Trophoblast cell (in vitro differentiated cells and primary cell): ENCODE measurements at regions not wholly inside any gene's neighbourhood (a gene's known extent, or its start where the extent isn't known, plus 50 kb on each side); places are given as distances from the start of the nearest gene placed in this dataset.

ENCODE experiments used
- DNase-seq, 2 donors: peaks; one replicate each; pipeline ENCODE4 v3.0.0-alpha.2; 2016
- H2AFZ ChIP-seq: 2 replicates; pipeline ENCODE4 v1.6.1; 2013; ENCODE audit warnings: low read length, moderate library complexity, mild to moderate bottlenecking; ENCODE audit not compliant: insufficient read depth, poor library complexity
- H2AK5ac ChIP-seq: 2 replicates; pipeline ENCODE4 v1.6.1; 2013; ENCODE audit warnings: mild to moderate bottlenecking, low read length
- H2BK120ac ChIP-seq: 2 replicates; pipeline ENCODE4 v1.6.1; 2013; ENCODE audit warnings: low read length, mild to moderate bottlenecking, moderate library complexity; ENCODE audit not compliant: insufficient read depth, poor library complexity
- H2BK12ac ChIP-seq: 2 replicates; pipeline ENCODE4 v1.6.1; 2013; ENCODE audit warnings: mild to moderate bottlenecking, low read length, moderate library complexity
- H2BK5ac ChIP-seq: 2 replicates; pipeline ENCODE4 v1.6.1; 2013; ENCODE audit warnings: low read length, low read depth, moderate library complexity, mild to moderate bottlenecking; ENCODE audit not compliant: poor library complexity
- H3K14ac ChIP-seq: 2 replicates; pipeline ENCODE4 v1.6.1; 2013; ENCODE audit warnings: mild to moderate bottlenecking, low read length
- H3K18ac ChIP-seq: 2 replicates; pipeline ENCODE4 v1.6.1; 2013; ENCODE audit warnings: mild to moderate bottlenecking, low read length
- H3K23ac ChIP-seq: 2 replicates; pipeline ENCODE4 v1.6.1; 2013; ENCODE audit warnings: low read length
- H3K27ac ChIP-seq: 2 replicates; pipeline ENCODE4 v1.5.1; 2013; ENCODE audit warnings: low read depth, mild to moderate bottlenecking, inconsistent platforms, low read length, moderate library complexity
- H3K27me3 ChIP-seq: 2 replicates; pipeline ENCODE4 v1.6.1; 2013; ENCODE audit warnings: inconsistent platforms, mild to moderate bottlenecking, low read length, moderate library complexity; ENCODE audit not compliant: insufficient read depth
- H3K36me3 ChIP-seq, 2 experiments: 1 replicate in 1 of 2; 2 replicates in 1 of 2; pipeline ENCODE4 v1.6.1; 2013; ENCODE audit warnings: low read length in 2 of 2, mild to moderate bottlenecking in 2 of 2, moderate library complexity in 1 of 2; ENCODE audit not compliant: insufficient read depth in 2 of 2, control insufficient read depth in 1 of 2
- H3K4ac ChIP-seq: 2 replicates; pipeline ENCODE4 v1.6.1; 2013; ENCODE audit warnings: low read depth, mild to moderate bottlenecking, low read length, moderate library complexity
- H3K4me1 ChIP-seq, 2 experiments: 1 replicate in 1 of 2; 2 replicates in 1 of 2; pipeline ENCODE4 v1.6.1; 2013; ENCODE audit warnings: low read length in 2 of 2, mild to moderate bottlenecking in 2 of 2, moderate library complexity in 1 of 2; ENCODE audit not compliant: insufficient read depth in 2 of 2, control insufficient read depth in 1 of 2
- H3K4me2 ChIP-seq: 2 replicates; pipeline ENCODE4 v1.6.1; 2013; ENCODE audit warnings: inconsistent platforms, mild to moderate bottlenecking, low read length, moderate library complexity
- H3K4me3 ChIP-seq: 2 replicates; pipeline ENCODE4 v1.5.1; 2013; ENCODE audit warnings: mild to moderate bottlenecking, low read depth, low read length, inconsistent platforms
- H3K79me1 ChIP-seq: one replicate; pipeline ENCODE4 v1.6.1; 2013; ENCODE audit warnings: low read length
- H3K79me2 ChIP-seq: 2 replicates; pipeline ENCODE4 v1.6.1; 2013; ENCODE audit warnings: low read length, mild to moderate bottlenecking; ENCODE audit not compliant: control insufficient read depth, insufficient read depth, poor library complexity
- H3K9ac ChIP-seq: 2 replicates; pipeline ENCODE4 v1.6.1; 2013; ENCODE audit warnings: mild to moderate bottlenecking, low read length
- H3K9me3 ChIP-seq: 2 replicates; pipeline ENCODE4 v1.6.1; 2013; ENCODE audit warnings: low read depth, mild to moderate bottlenecking, control low read depth, inconsistent platforms, low read length; ENCODE audit not compliant: insufficient read depth
- H4K12ac ChIP-seq: 2 replicates; pipeline ENCODE4 v1.6.1; 2013; ENCODE audit warnings: low read depth, mild to moderate bottlenecking, low read length, moderate library complexity
- H4K8ac ChIP-seq: 2 replicates; pipeline ENCODE4 v1.6.1; 2013; ENCODE audit warnings: low read depth, mild to moderate bottlenecking, low read length, moderate library complexity
- H4K91ac ChIP-seq: one replicate; pipeline ENCODE4 v1.6.1; 2013; ENCODE audit warnings: low read depth, mild to moderate bottlenecking, low read length, moderate library complexity
- WGBS: extraction: QIAGEN DNeasy Blood & Tissue Kit; methylation state at CpG from one replicate; pipeline ENCODE4 v1.1.7; 2013; ENCODE audit warnings: missing lambda C conversion rate; ENCODE audit not compliant: insufficient read length, insufficient coverage; ENCODE audit errors: extremely low coverage; 5-methylcytosine and 5-hydroxymethylcytosine counted together

DNA sequence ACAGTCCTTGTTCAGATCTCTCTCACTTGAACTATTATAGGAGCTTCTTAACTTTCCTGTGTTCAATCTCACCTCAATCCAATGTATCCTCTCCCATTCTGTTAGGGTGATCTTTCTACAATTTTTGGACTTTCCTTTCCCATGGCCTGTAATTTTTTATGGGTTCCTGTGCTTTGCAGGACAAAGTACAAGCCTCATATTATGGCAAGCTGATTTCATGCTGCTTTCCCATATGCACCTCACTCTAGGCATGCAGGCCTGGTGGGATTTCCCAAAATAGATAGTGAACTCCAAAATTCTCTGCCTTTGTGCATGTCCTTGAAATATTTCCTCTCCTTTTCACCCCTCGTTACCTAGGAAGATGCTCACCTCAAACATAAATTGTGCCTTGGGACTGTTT, 499.4 kb downstream of the NAV3 start:
- H2BK120ac ChIP-seq, result no peak overlapping the region
- H3K4me2 ChIP-seq, result no peak overlapping the region
- no peaks in the 10 kb centered on the region for H3K9me3 ChIP-seq
- H4K12ac ChIP-seq, result no peak overlapping the region
- no peak overlapping the region for H3K23ac ChIP-seq
- no peak overlapping the region for H2AFZ ChIP-seq
- H3K9ac ChIP-seq, result no peak overlapping the region
- H3K14ac ChIP-seq, result no peak overlapping the region
- no peaks in the 10 kb centered on the region for H3K27me3 ChIP-seq
- no peak overlapping the region for H2BK5ac ChIP-seq
- no peak overlapping the region for H3K4me3 ChIP-seq
- H4K8ac ChIP-seq, result no peak overlapping the region
- no peak overlapping the region for H3K4ac ChIP-seq
- H3K27ac ChIP-seq, result no peak overlapping the region
- H3K79me2 ChIP-seq, result no peaks in the 10 kb centered on the region
- no peak overlapping the region for H4K91ac ChIP-seq
- H3K4me1 ChIP-seq, result no peaks in the 10 kb centered on the region
- WGBS, result no CpG with 5 or more reads among the region's 1 CpG
- H3K18ac ChIP-seq, result no peak overlapping the region
- no peak overlapping the region for H2BK12ac ChIP-seq
- no peak overlapping the region for H2AK5ac ChIP-seq
- no peak for DNase-seq
- no peaks in the 10 kb centered on the region for H3K79me1 ChIP-seq
- H3K36me3 ChIP-seq, result no peaks in the 10 kb centered on the region

DNA sequence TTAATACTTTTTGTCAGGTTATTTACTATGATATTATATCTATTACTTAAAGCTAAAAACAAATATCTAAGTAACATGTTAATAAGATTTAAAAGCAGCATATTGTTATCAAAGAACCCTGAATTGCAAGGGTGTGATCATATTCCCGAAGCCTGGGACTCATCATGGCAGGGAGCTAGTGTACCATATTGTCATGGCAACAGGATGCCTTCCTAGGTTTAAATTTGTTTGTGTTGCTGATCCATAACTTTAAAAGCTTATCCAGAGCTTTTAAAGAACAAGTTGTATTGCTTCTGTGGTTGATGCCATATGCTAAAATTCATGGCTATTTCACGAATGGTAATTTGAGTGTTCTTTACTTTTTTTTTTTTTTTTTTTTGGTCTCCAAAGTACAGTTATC, 500.5 kb downstream of the NAV3 start:
- Histone ChIP-seq H3K79me2 (no peaks in the 10 kb centered on the region), H2AK5ac (no peak overlapping the region), H2BK12ac (no peak overlapping the region), H3K27ac (no peak overlapping the region), H4K91ac (no peak overlapping the region), H3K9me3 (no peaks in the 10 kb centered on the region), H3K4ac (no peak overlapping the region), H2AFZ (no peak overlapping the region), H3K9ac (no peak overlapping the region), H4K12ac (no peak overlapping the region), H3K23ac (no peak overlapping the region), H3K18ac (no peak overlapping the region), H3K14ac (no peak overlapping the region), H3K27me3 (no peaks in the 10 kb centered on the region), H2BK5ac (no peak overlapping the region), H4K8ac (no peak overlapping the region), H3K4me1 (no peaks in the 10 kb centered on the region), H3K79me1 (no peaks in the 10 kb centered on the region), H3K4me3 (no peak overlapping the region), H2BK120ac (no peak overlapping the region), H3K36me3 (no peaks in the 10 kb centered on the region), H3K4me2 (no peak overlapping the region)
- no CpG with 5 or more reads among the region's 2 CpGs for WGBS
- no peak for DNase-seq

DNA sequence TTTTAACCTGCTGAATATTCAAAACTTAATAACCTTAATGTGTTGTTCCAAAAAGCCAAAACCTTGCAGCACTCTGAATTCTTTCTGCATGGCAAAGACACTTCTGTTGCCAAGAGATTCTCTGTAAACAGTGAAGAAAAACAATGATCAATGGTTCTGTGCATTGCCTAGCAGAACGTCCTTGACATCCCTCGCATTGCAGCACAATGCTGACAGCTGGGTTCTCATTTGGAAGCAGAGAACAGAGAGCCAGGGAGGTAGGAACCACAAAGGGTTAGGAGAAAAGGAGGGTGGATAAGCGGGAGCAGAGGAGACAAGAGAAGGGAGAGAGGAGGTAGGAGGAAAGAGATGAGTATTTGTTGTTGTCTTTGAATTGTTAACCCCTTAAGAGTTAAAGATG, 501.1 kb downstream of the NAV3 start:
- Histone ChIP-seq H3K4ac (no peak overlapping the region), H4K12ac (no peak overlapping the region), H3K79me2 (no peaks in the 10 kb centered on the region), H3K14ac (no peak overlapping the region), H2BK12ac (no peak overlapping the region), H3K79me1 (no peaks in the 10 kb centered on the region), H3K23ac (no peak overlapping the region), H3K27me3 (no peaks in the 10 kb centered on the region), H2AFZ (no peak overlapping the region), H3K18ac (no peak overlapping the region), H3K4me2 (no peak overlapping the region), H3K9ac (no peak overlapping the region), H3K36me3 (no peaks in the 10 kb centered on the region), H2AK5ac (no peak overlapping the region), H2BK120ac (no peak overlapping the region), H3K4me1 (no peaks in the 10 kb centered on the region), H3K9me3 (no peaks in the 10 kb centered on the region), H4K91ac (no peak overlapping the region), H2BK5ac (no peak overlapping the region), H3K4me3 (no peak overlapping the region), H4K8ac (no peak overlapping the region), H3K27ac (no peak overlapping the region)
- no CpG with 5 or more reads among the region's 3 CpGs for WGBS
- peak in 1 of 2 donors; percentile 10 for DNase-seq

DNA sequence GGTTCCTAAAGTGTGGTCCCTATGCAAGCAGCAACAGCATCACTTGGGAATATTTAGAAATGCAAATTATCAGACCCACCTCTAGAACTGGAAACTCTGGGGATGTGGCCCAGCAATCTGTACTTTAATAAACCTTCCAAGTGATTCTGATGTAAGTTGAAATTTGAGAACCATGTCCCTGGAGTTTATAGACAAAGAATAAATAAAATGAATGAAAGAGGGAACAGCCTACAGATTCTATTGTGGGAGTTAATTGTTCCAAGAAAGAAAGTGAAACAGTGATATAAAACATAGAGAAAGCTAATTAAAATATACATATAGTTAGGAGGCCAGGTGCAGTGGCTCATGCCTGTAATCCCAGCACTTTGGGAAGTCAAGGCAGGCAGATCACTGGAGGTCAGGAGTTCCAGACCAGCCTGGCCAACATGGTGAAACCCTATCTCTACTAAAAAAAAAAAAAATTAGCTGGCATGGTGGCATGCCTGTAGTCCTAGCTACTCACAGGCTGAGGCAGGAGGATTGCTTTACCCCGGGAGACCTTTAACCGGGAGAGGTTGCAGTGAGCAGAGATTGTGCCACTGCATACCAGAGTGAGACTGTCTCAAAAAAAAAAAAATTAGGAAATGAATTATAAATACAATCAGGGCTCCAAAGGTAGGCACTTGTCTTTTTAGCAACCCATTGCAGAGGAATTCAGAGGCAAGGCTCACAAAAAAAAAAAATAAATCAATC, 507.5 kb downstream of the NAV3 start:
- Histone ChIP-seq H3K27ac (no peak overlapping the region), H3K23ac (no peak overlapping the region), H3K79me2 (no peaks in the 10 kb centered on the region), H4K8ac (no peak overlapping the region), H3K18ac (no peak overlapping the region), H2AFZ (no peak overlapping the region), H3K9me3 (no peaks in the 10 kb centered on the region), H3K4me1 (no peaks in the 10 kb centered on the region), H3K9ac (no peak overlapping the region), H2BK12ac (no peak overlapping the region), H2AK5ac (no peak overlapping the region), H3K36me3 (no peaks in the 10 kb centered on the region), H4K12ac (no peak overlapping the region), H3K79me1 (no peaks in the 10 kb centered on the region), H4K91ac (no peak overlapping the region), H3K27me3 (no peaks in the 10 kb centered on the region), H3K4me3 (no peak overlapping the region), H3K14ac (no peak overlapping the region), H2BK120ac (no peak overlapping the region), H2BK5ac (no peak overlapping the region), H3K4ac (no peak overlapping the region), H3K4me2 (no peak overlapping the region)
- DNase-seq, result no peak
- WGBS, result no CpG with 5 or more reads among the region's 2 CpGs
